GM12865 (cell line): ENCODE measurements at regions not wholly inside any gene's neighbourhood (a gene's known extent, or its start where the extent isn't known, plus 50 kb on each side); places are given as distances from the start of the nearest gene placed in this dataset.

ENCODE experiments used
- DNase-seq: peaks from one replicate; pipeline ENCODE4 v3.0.0; 2010; ENCODE audit warnings: low read depth
- H3K4me3 ChIP-seq: 2 replicates; pipeline ENCODE4 v1.5.1; 2011; ENCODE audit warnings: mild to moderate bottlenecking, low read depth, low read length, control low read depth
- CTCF ChIP-seq: IDR thresholded peaks from 2 replicates; pipeline ENCODE4 v1.5.1; 2011; ENCODE audit warnings: low read length, control low read depth, low read depth, inconsistent platforms; ENCODE audit not compliant: insufficient read depth; ENCODE audit errors: missing control alignments

- no peak overlapping the region for H3K4me3 ChIP-seq
- peak; percentile 24 for DNase-seq
Measured at GRCh38 chr6:14638906-14639761, 521.6 kb downstream of the CD83 start.

GRCh38 chr6:14639983-14640599 lies 522.5 kb downstream of the CD83 start:
- TF ChIP-seq CTCF, result no peak
- no peak overlapping the region for H3K4me3 ChIP-seq
- no peak for DNase-seq

More at GRCh38 chr6:14638906-14639761, 521.6 kb downstream of the CD83 start:
- TF ChIP-seq CTCF, result no peak

- TF ChIP-seq CTCF, result no peak
- DNase-seq, result no peak
- no peak overlapping the region for H3K4me3 ChIP-seq
Measured at GRCh38 chr6:14640631-14641030, 523.1 kb downstream of the CD83 start.

- no peak for TF ChIP-seq CTCF
- DNase-seq, result no peak
- no peak overlapping the region for H3K4me3 ChIP-seq
Measured at GRCh38 chr6:14641423-14642135, 524.0 kb downstream of the CD83 start.

GRCh38 chr6:14642136-14642505 lies 524.5 kb downstream of the CD83 start:
- no peak for TF ChIP-seq CTCF
- DNase-seq, result no peak
- no peak overlapping the region for H3K4me3 ChIP-seq

GRCh38 chr6:14642842-14643241 lies 525.3 kb downstream of the CD83 start:
- TF ChIP-seq CTCF, result no peak
- DNase-seq, result no peak
- no peak overlapping the region for H3K4me3 ChIP-seq
